ENCODE measurements at regions not wholly inside any gene's neighbourhood (a gene's known extent, or its start where the extent isn't known, plus 50 kb on each side); places are given as distances from the start of the nearest gene placed in this dataset.

DNA sequence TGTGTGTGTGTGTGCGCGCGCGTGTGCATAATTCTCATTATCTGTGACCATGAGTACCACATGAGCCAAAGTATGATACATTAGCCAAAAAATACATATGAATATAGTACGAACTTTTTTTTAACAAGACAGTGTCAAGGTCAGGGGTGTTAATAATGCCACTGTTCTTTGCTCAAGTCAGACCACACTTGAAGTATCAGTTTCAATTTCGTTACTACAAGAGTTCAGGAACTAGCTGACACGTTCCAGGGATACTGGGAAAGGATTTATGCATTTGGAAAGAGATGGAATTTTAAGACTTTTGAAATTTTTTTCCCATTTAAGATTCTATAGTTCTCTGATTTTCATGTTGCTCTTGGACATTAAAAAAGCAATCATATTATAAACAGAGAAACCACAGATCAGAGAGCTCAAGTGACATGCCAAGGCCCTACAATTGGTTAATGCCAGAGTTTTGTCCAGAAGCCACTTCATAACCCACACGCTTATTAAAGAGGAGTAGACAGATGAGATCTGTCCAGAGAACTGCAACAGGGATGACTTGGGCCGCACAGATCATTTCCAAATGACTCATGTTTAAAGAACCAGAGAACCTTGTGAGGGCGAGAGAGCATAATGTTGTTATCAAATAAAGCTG, 718.8 kb upstream of the SGCG start:
- intact Hi-C loops (cut with DNase I; ENCODE audit: low total_unique reads), result no loop called here
- 49 to 62% methylated on average over 10 of the region's 10 CpGs for WGBS, 2 donors
- H3K4me3 ChIP-seq (ENCODE audit: low read depth, poor library complexity, severe bottlenecking), result no peak overlapping the region
- TF ChIP-seq POLR2A (IDR thresholded peaks at IDR 0.05) (no peak), CTCF (IDR thresholded peaks at IDR 0.05) (no peak)
- no peak for DNase-seq (ENCODE audit: low spot score in 2 of 2)

- intact Hi-C loops (cut with DNase I; ENCODE audit: low total_unique reads), result no loop called here
- DNase-seq (ENCODE audit: low spot score in 2 of 2), result no peak
- 45% methylated on average over 2 of the region's 2 CpGs for WGBS, 2 donors
- H3K4me3 ChIP-seq (ENCODE audit: low read depth, poor library complexity, severe bottlenecking), result no peak overlapping the region
- TF ChIP-seq POLR2A (IDR thresholded peaks at IDR 0.05), result no peak
- no peak for TF ChIP-seq CTCF (IDR thresholded peaks at IDR 0.05)
These were observed 717.7 kb upstream of the SGCG start for GRCh38 chr13:22463089-22463488.

GRCh38 chr13:22468045-22468444, 712.7 kb upstream of the SGCG start:
- no peak overlapping the region for H3K4me3 ChIP-seq (ENCODE audit: low read depth, poor library complexity, severe bottlenecking)
- DNase-seq (ENCODE audit: low spot score in 2 of 2), result no peak
- intact Hi-C loops (cut with DNase I; ENCODE audit: low total_unique reads), result no loop called here
- no peak for TF ChIP-seq CTCF (IDR thresholded peaks at IDR 0.05)
- no peak for TF ChIP-seq POLR2A (IDR thresholded peaks at IDR 0.05)
- WGBS, 2 donors, result 61 to 71% methylated on average over 1 of the region's 1 CpG

DNA sequence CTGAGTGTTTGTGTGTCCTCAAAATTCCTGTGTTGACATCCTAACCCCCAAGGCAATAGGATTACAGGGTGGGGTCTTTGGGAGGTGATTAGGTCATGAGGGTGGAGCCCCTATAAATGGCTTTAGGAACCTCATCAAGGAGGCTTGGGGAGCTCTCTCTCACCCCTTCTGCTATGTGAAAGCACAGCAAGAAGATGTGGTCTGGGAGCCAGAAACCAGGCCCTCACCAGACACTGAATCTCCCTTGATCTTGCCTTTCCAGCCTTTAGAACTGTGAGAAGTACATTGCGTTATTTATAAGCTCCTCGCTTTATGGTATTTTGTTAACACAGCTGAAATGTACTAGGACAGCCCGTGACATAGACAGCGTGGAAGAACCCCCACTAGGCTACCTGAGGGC, 712.0 kb upstream of the SGCG start:
- 67 to 81% methylated on average over 4 of the region's 4 CpGs for WGBS, 2 donors
- intact Hi-C loops (cut with DNase I; ENCODE audit: low total_unique reads), result no loop called here
- no peak overlapping the region for H3K4me3 ChIP-seq (ENCODE audit: low read depth, poor library complexity, severe bottlenecking)
- TF ChIP-seq POLR2A (IDR thresholded peaks at IDR 0.05), result no peak
- TF ChIP-seq CTCF (IDR thresholded peaks at IDR 0.05), result no peak
- DNase-seq (ENCODE audit: low spot score in 2 of 2), result no peak

GRCh38 chr13:22469452-22469851, 711.3 kb upstream of the SGCG start:
- intact Hi-C loops (cut with DNase I; ENCODE audit: low total_unique reads), result no loop called here
- no peak for DNase-seq (ENCODE audit: low spot score in 2 of 2)
- 51 to 54% methylated on average over 4 of the region's 4 CpGs for WGBS, 2 donors
- no peak overlapping the region for H3K4me3 ChIP-seq (ENCODE audit: low read depth, poor library complexity, severe bottlenecking)
- TF ChIP-seq CTCF (IDR thresholded peaks at IDR 0.05) (no peak), POLR2A (IDR thresholded peaks at IDR 0.05) (no peak)

- 79 to 87% methylated on average over 3 of the region's 3 CpGs for WGBS, 2 donors
- TF ChIP-seq POLR2A (IDR thresholded peaks at IDR 0.05) (no peak), CTCF (IDR thresholded peaks at IDR 0.05) (no peak)
- DNase-seq (ENCODE audit: low spot score in 2 of 2), result no peak
- H3K4me3 ChIP-seq (ENCODE audit: low read depth, poor library complexity, severe bottlenecking), result no peak overlapping the region
- intact Hi-C loops (cut with DNase I; ENCODE audit: low total_unique reads), result no loop called here
These were observed 710.7 kb upstream of the SGCG start for GRCh38 chr13:22470075-22470474.

All from lower leg skin (tissue), 4 donors.